GM23248 (cell line): ENCODE measurements at regions not wholly inside any gene's neighbourhood (a gene's known extent, or its start where the extent isn't known, plus 50 kb on each side); places are given as distances from the start of the nearest gene placed in this dataset.

Experiments used
- DNase-seq: peaks from one replicate; pipeline ENCODE4 v3.0.0-alpha.2; 2015
- H2AFZ ChIP-seq: fragments of 200-600 bp; sonication (generic); 2 replicates; pipeline ENCODE4 v1.6.1; 2016; ENCODE audit warnings: antibody characterized with exemption
- H3F3A ChIP-seq: fragments of 200-600 bp; sonication (generic); 2 replicates; pipeline ENCODE4 v1.6.1; 2016; ENCODE audit warnings: mild to moderate bottlenecking, antibody characterized with exemption, mixed run types; ENCODE audit not compliant: insufficient read depth
- H3K27ac ChIP-seq: fragments of 200-600 bp; sonication (generic); 2 replicates; pipeline ENCODE4 v1.5.1; 2016; ENCODE audit warnings: mild to moderate bottlenecking
- H3K27me3 ChIP-seq: fragments of 200-600 bp; sonication (generic); replicated peaks from 2 replicates; pipeline ENCODE4 v1.6.1; 2016; ENCODE audit warnings: mild to moderate bottlenecking; ENCODE audit not compliant: insufficient read depth
- H3K36me3 ChIP-seq: fragments of 200-600 bp; sonication (generic); 2 replicates; pipeline ENCODE4 v1.6.1; 2016; ENCODE audit warnings: low read depth, mild to moderate bottlenecking
- H3K4me1 ChIP-seq: fragments of 200-600 bp; sonication (generic); 2 replicates; pipeline ENCODE4 v1.6.1; 2016; ENCODE audit warnings: mild to moderate bottlenecking; ENCODE audit not compliant: insufficient read depth
- H3K4me2 ChIP-seq: fragments of 200-600 bp; sonication (generic); one replicate; pipeline ENCODE4 v1.6.1; 2016; ENCODE audit warnings: mild to moderate bottlenecking; ENCODE audit not compliant: unreplicated experiment
- H3K4me3 ChIP-seq: fragments of 200-600 bp; sonication (generic); 2 replicates; pipeline ENCODE4 v1.5.1; 2016; ENCODE audit warnings: mild to moderate bottlenecking
- H3K79me2 ChIP-seq: fragments of 200-600 bp; sonication (generic); 2 replicates; pipeline ENCODE4 v1.6.1; 2016; ENCODE audit warnings: mild to moderate bottlenecking; ENCODE audit not compliant: insufficient read depth
- H3K9ac ChIP-seq: fragments of 200-600 bp; sonication (generic); 2 replicates; pipeline ENCODE4 v1.6.1; 2016; ENCODE audit warnings: mild to moderate bottlenecking
- H3K9me2 ChIP-seq: fragments of 200-600 bp; sonication (generic); 2 replicates; pipeline ENCODE4 v1.6.1; 2016; ENCODE audit warnings: mixed run types, mild to moderate bottlenecking, moderate library complexity; ENCODE audit not compliant: insufficient read depth
- H3K9me3 ChIP-seq: fragments of 200-600 bp; sonication (generic); one replicate; pipeline ENCODE4 v1.6.1; 2017; ENCODE audit warnings: low read depth
- H4K20me1 ChIP-seq: fragments of 200-600 bp; sonication (generic); 2 replicates; pipeline ENCODE4 v1.6.0; 2016; ENCODE audit not compliant: insufficient read depth
- EZH2 ChIP-seq: fragments of 200-600 bp; sonication (generic); IDR thresholded peaks from 2 replicates; pipeline ENCODE4 v1.6.1; 2018; ENCODE audit warnings: antibody characterized with exemption, mild to moderate bottlenecking; ENCODE audit not compliant: insufficient read depth, poor library complexity, severe bottlenecking
- EZH2phosphoT487 ChIP-seq: fragments of 200-600 bp; sonication (generic); IDR thresholded peaks from 2 replicates; pipeline ENCODE4 v1.6.1; 2018; ENCODE audit warnings: antibody characterized with exemption, moderate library complexity, mild to moderate bottlenecking, low read depth; ENCODE audit not compliant: insufficient read depth
- WGBS, 2 experiments: methylation state at CpG; one replicate each; pipeline ENCODE4 v1.1.6; 2015 to 2017; ENCODE audit warnings: low lambda C conversion rate in 2 of 2, low coverage in 1 of 2; ENCODE audit errors: missing lambda C conversion rate in 2 of 2; 5-methylcytosine and 5-hydroxymethylcytosine counted together
- in situ Hi-C: fragments of 300-500 bp; cut with MboI; formaldehyde crosslinking; loops from 2 replicates; pipeline ENCODE4 v1.15.0; 2020

GRCh38 chr9:88312045-88312444 is 76.2 kb upstream of the SPIN1 start:
- peaks cover 9% of the 10 kb centered on the region; the same call in 1 of the 2 replicates for H3K27me3 ChIP-seq
- H3K4me3 ChIP-seq = no peak overlapping the region
- no peak overlapping the region for H2AFZ ChIP-seq
- in situ Hi-C loops = no loop called here
- H4K20me1 ChIP-seq = no peaks in the 10 kb centered on the region
- H3F3A ChIP-seq = no peaks in the 10 kb centered on the region
- no peaks in the 10 kb centered on the region for H3K9me3 ChIP-seq
- H3K36me3 ChIP-seq = no peaks in the 10 kb centered on the region
- no peak overlapping the region for H3K4me2 ChIP-seq
- H3K27ac ChIP-seq = no peak overlapping the region
- no peaks in the 10 kb centered on the region for H3K79me2 ChIP-seq
- no peaks in the 10 kb centered on the region for H3K9me2 ChIP-seq
- no peaks in the 10 kb centered on the region for H3K4me1 ChIP-seq
- TF ChIP-seq EZH2 = no peak
- no peak for TF ChIP-seq EZH2phosphoT487
- no peak overlapping the region for H3K9ac ChIP-seq
- no peak for DNase-seq

- no peaks in the 10 kb centered on the region for H3K79me2 ChIP-seq
- H3K9ac ChIP-seq = no peak overlapping the region
- TF ChIP-seq EZH2phosphoT487 = no peak
- no peak for TF ChIP-seq EZH2
- DNase-seq = no peak
- no peak overlapping the region for H3K4me3 ChIP-seq
- H3K36me3 ChIP-seq = no peaks in the 10 kb centered on the region
- no peak overlapping the region for H3K4me2 ChIP-seq
- 57 to 61% methylated on average over 10 of the region's 10 CpGs for WGBS, 2 experiments
- H3K9me3 ChIP-seq = no peaks in the 10 kb centered on the region
- H4K20me1 ChIP-seq = no peaks in the 10 kb centered on the region
- no peak overlapping the region for H2AFZ ChIP-seq
- peaks cover 9% of the 10 kb centered on the region for H3K27me3 ChIP-seq
- no peaks in the 10 kb centered on the region for H3K4me1 ChIP-seq
- in situ Hi-C loops = no loop called here
- H3F3A ChIP-seq = no peaks in the 10 kb centered on the region
- H3K27ac ChIP-seq = no peak overlapping the region
- H3K9me2 ChIP-seq = no peaks in the 10 kb centered on the region
Observed at GRCh38 chr9:88310310-88310980, 77.8 kb upstream of the SPIN1 start.

- Histone ChIP-seq H2AFZ (no peak overlapping the region), H3K36me3 (no peaks in the 10 kb centered on the region), H3K4me2 (no peak overlapping the region), H3F3A (no peaks in the 10 kb centered on the region), H3K27me3 (peaks cover 9% of the 10 kb centered on the region), H3K9me2 (no peaks in the 10 kb centered on the region), H3K9ac (no peak overlapping the region), H3K4me3 (no peak overlapping the region), H3K79me2 (no peaks in the 10 kb centered on the region), H4K20me1 (no peaks in the 10 kb centered on the region), H3K4me1 (peaks cover 4% of the 10 kb centered on the region; the same call in 1 of the 2 replicates), H3K9me3 (no peaks in the 10 kb centered on the region), H3K27ac (no peak overlapping the region)
- no peak for TF ChIP-seq EZH2phosphoT487
- TF ChIP-seq EZH2 = no peak
- DNase-seq = no peak
- WGBS, 2 experiments = 66 to 68% methylated on average over 7 of the region's 7 CpGs
- in situ Hi-C loops = no loop called here
Observed at GRCh38 chr9:88308831-88309560, 79.2 kb upstream of the SPIN1 start.

GRCh38 chr9:88307136-88307535 is 81.1 kb upstream of the SPIN1 start:
- TF ChIP-seq EZH2phosphoT487 (no peak), EZH2 (no peak)
- Histone ChIP-seq H4K20me1 (no peaks in the 10 kb centered on the region), H3K9me3 (no peaks in the 10 kb centered on the region), H3K36me3 (no peaks in the 10 kb centered on the region), H3K27ac (no peak overlapping the region), H3F3A (peaks cover 8% of the 10 kb centered on the region; the same call in 1 of the 2 replicates), H3K27me3 (peaks cover 9% of the 10 kb centered on the region), H3K4me2 (no peak overlapping the region), H3K9ac (no peak overlapping the region), H3K4me1 (peaks cover 10% of the 10 kb centered on the region), H3K79me2 (no peaks in the 10 kb centered on the region), H2AFZ (no peak overlapping the region), H3K9me2 (no peaks in the 10 kb centered on the region), H3K4me3 (no peak overlapping the region)
- DNase-seq = no peak
- WGBS, 2 experiments = 87 to 93% methylated on average over 7 of the region's 7 CpGs
- in situ Hi-C loops = no loop called here
